SHP77 treated with DMSO at 0.1 percent for 48 hours (cell line): ENCODE measurements at regions not wholly inside any gene's neighbourhood (a gene's known extent, or its start where the extent isn't known, plus 50 kb on each side); places are given as distances from the start of the nearest gene placed in this dataset.

Experiments
- DNase-seq: peaks from one replicate; lab custom pipeline; 2025; lab: John Stamatoyannopoulos, UW

GRCh38 chr9:11722957-11723356 lies 970.2 kb upstream of the TYRP1 start:
- no peak for DNase-seq

DNA sequence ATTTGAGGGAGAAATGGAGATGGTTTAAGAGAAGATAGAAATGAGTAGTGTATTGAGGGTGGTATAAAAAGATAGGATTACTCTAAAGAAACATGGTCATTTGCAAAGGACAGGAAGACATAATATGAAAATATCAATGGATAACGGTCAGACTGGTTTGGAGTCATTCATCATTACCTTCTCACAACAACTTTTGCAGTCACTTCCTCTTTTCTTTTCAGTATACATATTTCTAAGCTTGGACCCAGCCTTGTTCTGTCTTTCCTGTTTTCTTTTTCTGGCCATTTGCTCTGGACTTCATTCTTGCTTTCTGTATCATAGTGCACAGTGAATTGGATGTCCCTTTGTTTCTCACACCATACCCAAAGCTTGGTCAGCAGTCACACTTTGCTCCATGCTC lies 966.5 kb upstream of the TYRP1 start:
- DNase-seq = no peak

- DNase-seq = no peak
Observed at GRCh38 chr9:11735391-11735790, 957.8 kb upstream of the TYRP1 start.

DNA sequence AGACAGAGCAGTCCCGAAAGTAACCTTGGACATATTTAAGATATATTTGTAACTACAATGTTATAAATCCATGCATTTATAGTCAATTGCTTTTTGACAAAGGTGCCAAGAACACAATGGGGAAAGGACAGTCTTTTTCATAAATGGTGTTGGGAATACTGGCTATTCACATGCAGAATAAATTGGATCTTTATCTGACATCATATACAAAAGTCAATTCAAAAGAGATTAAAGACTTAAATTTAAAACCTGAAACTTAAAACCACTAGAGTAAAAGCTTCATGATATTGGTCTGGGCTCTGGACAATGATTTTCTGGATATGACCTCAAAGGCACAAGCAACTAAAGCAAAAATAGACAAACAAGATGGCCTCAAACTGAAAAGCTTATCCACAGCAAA lies 950.7 kb upstream of the TYRP1 start:
- no peak for DNase-seq

DNA sequence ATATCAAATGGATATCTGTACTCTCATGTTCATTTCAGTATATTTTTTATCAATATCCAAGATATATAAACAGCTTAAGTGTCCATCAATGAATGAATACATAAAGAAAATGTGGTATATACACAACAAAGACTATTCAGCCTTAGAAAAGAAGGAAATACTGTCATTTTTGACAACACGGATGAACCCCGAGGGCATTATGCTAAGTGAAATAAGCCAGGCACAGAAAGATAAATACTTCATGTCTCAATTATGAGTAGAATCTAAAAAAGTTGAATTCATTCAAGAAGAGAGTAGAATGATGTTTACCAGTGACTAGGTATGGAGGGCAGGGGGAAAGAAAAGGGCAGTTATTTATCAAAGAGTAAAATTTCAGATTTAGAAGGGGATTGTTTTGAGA lies 949.8 kb upstream of the TYRP1 start:
- no peak for DNase-seq

DNA sequence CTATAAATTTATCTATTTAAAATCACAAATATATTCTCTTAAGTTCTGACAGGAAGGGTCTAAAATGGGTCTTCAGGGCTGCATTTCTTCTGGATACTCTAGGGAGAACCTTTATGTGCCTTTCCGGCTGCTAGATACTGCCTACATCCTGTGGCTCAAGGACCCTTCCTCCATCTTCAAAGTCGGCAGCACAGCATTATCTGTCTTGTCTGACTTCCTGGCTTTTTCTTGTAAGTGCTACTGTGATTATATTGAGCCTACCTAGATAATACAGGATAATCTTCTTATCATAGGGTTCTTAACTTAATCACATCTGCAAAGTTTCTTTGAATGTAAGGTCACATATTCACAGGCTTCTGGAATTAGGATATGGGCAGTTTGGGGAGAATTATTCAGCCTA lies 943.8 kb upstream of the TYRP1 start:
- no peak for DNase-seq

GRCh38 chr9:11755951-11756350 lies 937.2 kb upstream of the TYRP1 start:
- no peak for DNase-seq

DNA sequence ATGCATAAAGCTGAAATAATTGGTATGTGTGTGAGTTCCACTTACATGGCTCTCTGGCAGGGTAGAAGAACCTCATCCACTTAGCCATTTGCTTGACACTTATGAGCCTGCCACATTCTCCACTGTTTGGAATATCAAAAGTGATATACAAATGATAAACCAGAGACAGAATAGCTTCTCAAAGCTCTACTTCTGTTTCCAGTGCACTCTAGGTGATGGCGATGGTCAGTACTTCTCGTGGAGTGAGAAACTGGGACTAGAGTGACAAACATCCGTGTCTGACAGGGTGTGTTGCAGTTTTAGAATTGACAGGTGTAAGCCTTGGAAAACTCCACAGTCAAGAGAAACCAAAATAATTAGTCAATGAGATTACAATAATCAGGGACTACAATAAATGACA lies 935.8 kb upstream of the TYRP1 start:
- DNase-seq = no peak

DNA sequence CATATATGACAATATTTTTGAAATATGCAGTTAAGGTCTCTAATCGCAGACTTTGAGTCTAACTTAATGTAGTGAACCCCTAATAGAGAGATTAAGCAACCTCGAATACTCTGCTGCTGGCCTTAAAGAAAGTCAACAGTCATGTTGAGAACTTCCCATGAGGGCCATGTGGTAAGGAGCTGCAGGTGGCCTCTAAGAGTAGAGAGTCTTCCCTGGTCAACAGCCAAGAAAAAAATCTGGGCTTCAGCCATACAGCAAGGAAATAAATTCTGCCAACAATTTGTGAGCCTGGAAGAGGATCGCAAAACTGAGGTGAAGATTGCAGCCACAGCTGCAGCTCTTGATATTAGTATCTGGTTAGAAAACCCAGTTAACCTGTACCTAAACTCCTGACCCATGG lies 935.2 kb upstream of the TYRP1 start:
- DNase-seq = no peak

- DNase-seq = no peak
Observed at GRCh38 chr9:11779971-11780370, 913.2 kb upstream of the TYRP1 start.

DNA sequence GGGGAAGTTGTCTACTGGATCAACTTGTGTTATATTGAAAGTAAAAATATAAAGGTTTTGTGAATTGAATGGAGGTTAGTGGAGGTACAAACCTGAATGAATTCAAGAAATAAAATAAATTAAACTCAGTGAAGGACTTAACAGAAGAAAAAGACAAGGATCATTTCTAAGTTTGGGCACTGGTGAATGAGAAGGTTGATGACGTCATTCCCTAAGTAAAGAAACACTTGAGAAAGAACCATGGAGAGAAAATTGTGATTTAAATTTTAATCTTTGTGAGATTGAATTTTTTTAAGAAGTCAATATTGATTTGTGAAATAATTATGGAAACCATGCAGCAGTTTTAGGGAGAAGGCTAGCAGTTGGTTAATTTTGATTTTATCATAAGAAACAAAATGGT lies 900.3 kb upstream of the TYRP1 start:
- DNase-seq = no peak

GRCh38 chr9:11794984-11795383 lies 898.2 kb upstream of the TYRP1 start:
- DNase-seq = no peak

DNA sequence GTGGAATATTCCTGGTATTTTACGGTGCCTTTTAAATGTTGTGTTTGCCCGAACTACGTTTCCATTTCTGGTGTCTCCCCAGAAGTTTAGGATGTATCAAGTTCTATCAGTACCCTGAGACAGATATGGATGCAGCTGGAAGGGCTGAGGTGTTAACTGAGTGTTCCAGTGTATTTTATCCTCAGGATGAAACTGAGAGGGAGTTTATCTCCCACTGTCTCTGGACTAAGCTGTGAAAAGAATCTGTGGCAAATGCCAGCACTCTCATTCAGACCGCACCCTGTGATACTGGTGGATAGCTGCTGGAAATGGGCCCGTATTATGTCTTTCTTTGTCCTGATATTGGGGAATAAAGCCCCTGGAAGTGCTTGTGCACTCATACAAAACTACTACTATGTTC lies 887.2 kb upstream of the TYRP1 start:
- DNase-seq = no peak

DNA sequence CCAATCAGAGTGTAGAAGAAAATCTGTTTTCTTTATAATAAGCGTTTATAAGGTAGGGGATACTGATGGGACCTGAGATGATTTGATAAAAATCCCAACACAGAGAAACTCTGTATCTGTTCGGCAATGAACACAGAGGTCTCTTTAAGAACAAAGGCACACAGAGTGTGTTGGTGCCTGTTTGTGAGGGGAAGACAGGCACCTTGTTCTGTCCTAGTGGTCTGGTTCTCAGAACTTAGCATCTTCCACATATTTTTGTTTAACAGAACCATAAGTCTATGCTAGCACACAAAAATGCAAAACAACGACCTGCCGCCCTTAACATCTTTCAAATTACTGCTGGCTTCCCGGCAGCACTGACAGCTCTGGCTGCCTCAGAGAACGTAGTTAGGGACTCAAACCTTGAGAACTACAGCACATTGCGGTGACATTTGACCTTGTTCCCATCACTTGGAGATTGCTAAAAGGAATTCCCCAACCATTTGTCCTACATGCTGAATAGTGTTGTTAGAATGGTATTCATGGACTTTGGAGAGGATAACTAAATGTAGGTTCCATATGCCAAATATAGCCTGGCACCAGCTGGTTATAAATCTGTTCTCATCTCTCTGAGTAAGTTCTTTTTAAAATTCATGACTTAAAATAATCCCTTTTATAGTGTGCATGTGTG lies 871.7 kb upstream of the TYRP1 start:
- no peak for DNase-seq

DNA sequence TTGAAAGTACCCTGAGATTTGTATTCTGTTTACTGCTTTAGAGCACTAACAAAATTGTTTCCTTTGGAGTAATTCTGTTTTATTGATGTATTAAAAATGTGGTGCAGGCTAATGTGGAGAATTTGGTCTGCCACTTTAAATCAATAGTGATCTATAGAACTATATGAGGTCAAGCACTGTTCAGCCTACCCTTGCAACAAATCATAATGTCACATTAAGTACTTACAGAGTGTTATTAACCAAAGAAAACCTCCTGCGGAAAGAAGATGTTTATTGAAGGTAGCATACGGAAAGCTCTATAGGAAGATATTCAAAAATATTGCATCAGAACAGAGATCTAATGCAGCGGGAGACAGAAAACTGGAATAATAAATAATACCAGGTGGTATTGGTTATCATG lies 865.0 kb upstream of the TYRP1 start:
- DNase-seq = no peak

- no peak for DNase-seq
Observed at GRCh38 chr9:11833056-11833455, 860.1 kb upstream of the TYRP1 start.

GRCh38 chr9:11868795-11869194 lies 824.4 kb upstream of the TYRP1 start:
- DNase-seq = no peak

- no peak for DNase-seq
Observed at GRCh38 chr9:11871852-11872251, 821.3 kb upstream of the TYRP1 start.

DNA sequence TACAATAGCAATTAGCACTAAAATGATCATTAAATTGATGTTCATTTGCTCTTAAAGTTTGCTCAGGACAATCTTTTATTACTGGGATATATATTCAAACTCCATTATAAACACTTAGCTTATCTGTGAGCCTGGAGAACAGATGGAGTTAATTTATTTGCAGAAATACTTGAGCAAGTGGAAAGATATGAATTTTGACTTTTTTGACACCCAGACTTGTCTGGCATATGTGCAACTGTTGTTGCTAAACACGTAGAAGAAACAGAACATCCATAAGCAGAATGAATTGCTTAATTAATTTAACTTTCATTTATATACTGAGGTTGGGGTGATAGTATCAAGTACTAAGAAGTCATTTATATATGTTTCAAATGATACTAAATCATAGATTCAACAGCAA lies 820.7 kb upstream of the TYRP1 start:
- no peak for DNase-seq

DNA sequence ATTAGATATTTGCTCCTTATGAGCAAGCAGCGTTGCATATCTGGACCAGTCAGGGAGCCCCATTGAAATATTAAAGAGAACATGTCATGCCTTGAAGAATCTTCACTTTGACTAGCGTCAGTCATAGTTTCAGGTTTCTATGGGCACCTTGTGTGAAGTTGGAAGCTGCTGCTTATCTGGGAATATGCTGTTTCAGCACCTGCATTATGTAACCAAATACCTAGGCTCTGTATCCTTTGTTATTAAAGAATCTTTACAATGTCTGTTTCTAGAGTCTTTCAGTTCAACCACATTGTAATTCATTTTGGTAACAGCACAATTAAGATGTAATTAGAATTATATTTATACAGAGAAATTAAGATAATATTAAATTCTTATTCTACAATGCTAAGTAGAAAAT lies 818.8 kb upstream of the TYRP1 start:
- DNase-seq = no peak

GRCh38 chr9:11892401-11892800 lies 800.8 kb upstream of the TYRP1 start:
- no peak for DNase-seq

DNA sequence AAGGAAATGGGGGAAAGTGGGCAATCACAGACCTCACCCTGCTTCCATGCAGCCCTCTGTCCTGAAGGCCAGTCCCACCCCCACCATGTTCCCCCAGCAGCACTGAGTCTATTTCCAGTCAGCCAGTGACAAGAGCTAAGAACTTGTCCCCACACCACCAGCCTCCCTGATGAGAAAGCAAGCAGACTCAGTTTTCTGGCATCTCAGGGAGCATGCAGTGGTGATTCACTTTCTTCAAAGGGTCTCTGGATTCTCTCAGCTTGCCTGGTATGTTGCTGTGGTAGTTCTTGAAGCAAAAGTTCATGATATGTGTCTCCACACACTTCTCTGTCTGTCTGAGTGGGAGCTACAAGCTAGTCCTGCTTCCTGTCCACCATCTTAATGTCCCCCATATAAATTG lies 799.9 kb upstream of the TYRP1 start:
- DNase-seq = no peak

GRCh38 chr9:11894136-11894535 lies 799.0 kb upstream of the TYRP1 start:
- no peak for DNase-seq

- DNase-seq = no peak
Observed at GRCh38 chr9:11902610-11903009, 790.6 kb upstream of the TYRP1 start.

DNA sequence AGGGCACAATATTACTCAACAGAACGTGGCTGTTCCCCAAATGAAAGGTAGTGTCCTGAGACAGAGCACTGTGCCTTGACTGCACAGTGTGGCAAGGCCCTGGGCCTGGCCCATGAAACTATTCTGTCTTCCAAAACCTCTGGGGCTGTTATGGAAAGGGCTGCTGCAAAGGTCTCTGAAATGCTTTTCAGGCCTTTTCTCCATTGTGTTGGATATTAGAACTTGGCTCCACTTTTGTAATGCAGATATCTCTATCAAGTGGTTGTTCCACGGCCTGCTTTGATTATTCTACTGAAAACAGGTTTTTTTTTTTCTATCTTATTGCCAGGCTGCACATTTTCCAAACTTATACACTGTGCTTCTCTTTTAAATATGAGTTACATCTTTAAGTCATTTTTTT lies 777.5 kb upstream of the TYRP1 start:
- no peak for DNase-seq
